Right lobe of liver (tissue), 4 donors: ENCODE measurements at regions not wholly inside any gene's neighbourhood (a gene's known extent, or its start where the extent isn't known, plus 50 kb on each side); places are given as distances from the start of the nearest gene placed in this dataset.

ENCODE experiments used
- CTCF ChIP-seq, 4 donors: fragments of 200-600 bp in 3 of 4; fragments of 450-650 bp in 1 of 4; IDR thresholded peaks; one replicate each; pipeline versions ENCODE4 v1.5.1 to v1.8.0; 2016 to 2022; ENCODE audit warnings: antibody characterized with exemption in 4 of 4, mild to moderate bottlenecking in 2 of 4
- POLR2A ChIP-seq: fragments of 450-650 bp; IDR thresholded peaks from one replicate; pipeline ENCODE4 v1.6.1; 2017; ENCODE audit warnings: antibody characterized with exemption, mild to moderate bottlenecking
- donor health status: DM: no; HTN: no; CAD: no.
- donor health status: DM: no; HTN: no; CAD: no.
- donor health status: DM: no; HTN: yes; CAD: no.

GRCh38 chr1:47524272-47524671 is 86.4 kb downstream of the FOXD2 start:
- TF ChIP-seq CTCF (IDR thresholded peaks at IDR 0.05): no peak
- no peak for TF ChIP-seq POLR2A
